SK-N-SH (cell line): ENCODE measurements at regions not wholly inside any gene's neighbourhood (a gene's known extent, or its start where the extent isn't known, plus 50 kb on each side); places are given as distances from the start of the nearest gene placed in this dataset.

Source experiments
- CHD2 ChIP-seq: fragments of 150-350 bp; IDR thresholded peaks from 2 replicates; pipeline ENCODE4 v1.6.1; 2018; ENCODE audit warnings: low read length; ENCODE audit not compliant: partially characterized antibody
- EP300 ChIP-seq, 2 experiments: IDR thresholded peaks; 2 replicates each; pipeline versions ENCODE4 v1.4.0 to v1.6.1; 2012; ENCODE audit warnings: borderline replicate concordance in 1 of 2, low read depth in 1 of 2, low read length in 1 of 2
- RAD21 ChIP-seq: IDR thresholded peaks from 2 replicates; pipeline ENCODE4 v1.6.1; 2012; ENCODE audit warnings: mild to moderate bottlenecking, low read length
- YY1 ChIP-seq: IDR thresholded peaks from 2 replicates; pipeline ENCODE4 v1.4.0; 2012; ENCODE audit warnings: low read depth, mild to moderate bottlenecking
- TF ChIP-seq, protein P1 (sequence below): IDR thresholded peaks from 2 replicates; pipeline ENCODE4 v1.4.0; 2012; ENCODE audit warnings: low read depth, borderline replicate concordance
- TF ChIP-seq, protein P2 (sequence below): fragments of 200-600 bp; sonication (generic); IDR thresholded peaks from 2 replicates; pipeline ENCODE4 v1.6.1; 2017; ENCODE audit warnings: antibody characterized with exemption, mild to moderate bottlenecking, moderate library complexity

DNA sequence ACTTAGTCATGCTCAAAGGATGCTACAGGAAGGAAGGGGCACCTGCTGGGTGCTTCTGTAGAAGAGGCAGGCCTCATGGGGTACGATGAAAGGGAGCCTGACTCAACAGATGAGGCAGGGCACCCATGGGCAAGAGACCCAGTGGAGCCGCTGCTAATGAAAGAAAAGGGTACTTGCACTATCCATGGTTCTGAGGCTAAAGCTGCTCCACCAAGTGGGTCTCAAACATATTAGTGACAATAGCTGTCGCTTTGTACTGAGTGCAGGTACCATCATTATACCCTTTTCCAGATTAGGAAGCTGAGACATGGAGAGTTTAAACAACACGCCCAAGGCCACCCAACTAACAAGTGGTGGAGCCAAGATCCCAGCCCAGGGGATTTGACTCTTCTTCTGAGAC lies 127.5 kb upstream of the SERPIND1 start:
- TF ChIP-seq, protein P1, sequence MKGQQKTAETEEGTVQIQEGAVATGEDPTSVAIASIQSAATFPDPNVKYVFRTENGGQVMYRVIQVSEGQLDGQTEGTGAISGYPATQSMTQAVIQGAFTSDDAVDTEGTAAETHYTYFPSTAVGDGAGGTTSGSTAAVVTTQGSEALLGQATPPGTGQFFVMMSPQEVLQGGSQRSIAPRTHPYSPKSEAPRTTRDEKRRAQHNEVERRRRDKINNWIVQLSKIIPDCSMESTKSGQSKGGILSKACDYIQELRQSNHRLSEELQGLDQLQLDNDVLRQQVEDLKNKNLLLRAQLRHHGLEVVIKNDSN = no peak
- TF ChIP-seq YY1 (no peak), CHD2 (no peak), EP300 (IDR thresholded peaks at IDR 0.05; ENCODE audit: borderline replicate concordance in 1 of 2, low read depth in 1 of 2, low read length in 1 of 2) (no peak), RAD21 (no peak)
- TF ChIP-seq, protein P2, sequence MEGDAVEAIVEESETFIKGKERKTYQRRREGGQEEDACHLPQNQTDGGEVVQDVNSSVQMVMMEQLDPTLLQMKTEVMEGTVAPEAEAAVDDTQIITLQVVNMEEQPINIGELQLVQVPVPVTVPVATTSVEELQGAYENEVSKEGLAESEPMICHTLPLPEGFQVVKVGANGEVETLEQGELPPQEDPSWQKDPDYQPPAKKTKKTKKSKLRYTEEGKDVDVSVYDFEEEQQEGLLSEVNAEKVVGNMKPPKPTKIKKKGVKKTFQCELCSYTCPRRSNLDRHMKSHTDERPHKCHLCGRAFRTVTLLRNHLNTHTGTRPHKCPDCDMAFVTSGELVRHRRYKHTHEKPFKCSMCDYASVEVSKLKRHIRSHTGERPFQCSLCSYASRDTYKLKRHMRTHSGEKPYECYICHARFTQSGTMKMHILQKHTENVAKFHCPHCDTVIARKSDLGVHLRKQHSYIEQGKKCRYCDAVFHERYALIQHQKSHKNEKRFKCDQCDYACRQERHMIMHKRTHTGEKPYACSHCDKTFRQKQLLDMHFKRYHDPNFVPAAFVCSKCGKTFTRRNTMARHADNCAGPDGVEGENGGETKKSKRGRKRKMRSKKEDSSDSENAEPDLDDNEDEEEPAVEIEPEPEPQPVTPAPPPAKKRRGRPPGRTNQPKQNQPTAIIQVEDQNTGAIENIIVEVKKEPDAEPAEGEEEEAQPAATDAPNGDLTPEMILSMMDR = no peak
